ENCODE measurements at regions not wholly inside any gene's neighbourhood (a gene's known extent, or its start where the extent isn't known, plus 50 kb on each side); places are given as distances from the start of the nearest gene placed in this dataset.

DNA sequence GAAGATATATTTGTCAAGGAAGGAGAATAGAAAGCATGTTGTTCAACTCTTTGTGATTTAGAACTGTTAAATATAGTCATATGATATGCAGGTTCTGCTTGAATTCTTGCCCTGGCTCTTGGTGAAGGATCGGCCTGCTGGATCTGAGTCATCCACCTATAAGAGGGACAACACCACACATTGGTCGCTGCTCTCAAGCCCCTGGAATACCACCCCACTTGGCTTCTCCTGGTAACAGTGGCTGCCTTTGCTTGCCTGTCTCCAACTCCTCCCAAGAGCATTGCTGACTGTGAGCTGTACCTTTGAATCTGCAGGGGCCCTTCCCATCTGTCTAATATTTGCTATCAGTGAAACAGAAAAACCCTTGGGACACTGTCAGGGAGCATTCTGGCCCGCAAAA, 78.9 kb upstream of the DGKG start:
- ChIA-PET CTCF (no interaction called here), POLR2A (no interaction called here)
- Histone ChIP-seq H3K27ac (ENCODE audit: insufficient read depth, low read depth, low read length) (no peak overlapping the region), H3K9me1 (replicated peaks; ENCODE audit: control insufficient read depth, extremely low read depth, insufficient read depth, low read length) (no peaks in the 10 kb centered on the region), H3K9me3 (replicated peaks; ENCODE audit: control insufficient read depth, insufficient read depth, low read length) (no peaks in the 10 kb centered on the region), H2AFZ (ENCODE audit: low read depth, low read length) (no peak overlapping the region), H3K4me2 (ENCODE audit: insufficient read depth, low read length) (no peak overlapping the region), H3K9ac (replicated peaks; ENCODE audit: extremely low read depth, insufficient read depth, low read length) (no peak overlapping the region), H3K79me2 (ENCODE audit: control insufficient read depth, insufficient read depth, low read length) (no peaks in the 10 kb centered on the region), H3K4me3 (replicated peaks in 1 of 3; ENCODE audit: insufficient read depth in 1 of 3, low read depth in 1 of 3, low read length in 3 of 3) (no peak overlapping the region), H3K36me3 (ENCODE audit: control insufficient read depth in 2 of 2, extremely low read depth in 1 of 2, insufficient read depth in 2 of 2, low read length in 2 of 2) (no peaks in the 10 kb centered on the region), H3K4me1 (ENCODE audit: control insufficient read depth, extremely low read depth, insufficient read depth, low read length) (no peaks in the 10 kb centered on the region), H4K20me1 (replicated peaks; ENCODE audit: control insufficient read depth, extremely low read depth, insufficient read depth, low read length) (no peaks in the 10 kb centered on the region), H3K27me3 (ENCODE audit: control insufficient read depth in 2 of 2, insufficient read depth in 2 of 2, low read length in 2 of 2) (no peaks in the 10 kb centered on the region)
- intact Hi-C loops (cut with micrococcal nuclease), result no loop called here
- TF ChIP-seq GATA2 (IDR thresholded peaks at IDR 0.05; ENCODE audit: insufficient read depth, insufficient read length, low read depth, low read length) (no peak), EZH2 (IDR thresholded peaks at IDR 0.05; ENCODE audit: borderline replicate concordance, low read depth, low read length, severe bottlenecking) (no peak), JUN (IDR thresholded peaks at IDR 0.05; ENCODE audit: borderline replicate concordance, insufficient read depth, insufficient read length, low read depth) (no peak), MYC (IDR thresholded peaks at IDR 0.05; ENCODE audit: low read depth, low read length) (no peak), FOS (IDR thresholded peaks at IDR 0.05; ENCODE audit: borderline replicate concordance, insufficient read depth, low read length) (no peak), POLR2A (IDR thresholded peaks at IDR 0.05; ENCODE audit: low read depth, low read length) (no peak), POLR2AphosphoS5 (IDR thresholded peaks at IDR 0.05; ENCODE audit: insufficient read depth, low read depth, low read length) (no peak)
- TF ChIP-seq, protein P1, sequence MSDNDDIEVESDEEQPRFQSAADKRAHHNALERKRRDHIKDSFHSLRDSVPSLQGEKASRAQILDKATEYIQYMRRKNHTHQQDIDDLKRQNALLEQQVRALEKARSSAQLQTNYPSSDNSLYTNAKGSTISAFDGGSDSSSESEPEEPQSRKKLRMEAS (IDR thresholded peaks at IDR 0.05; ENCODE audit: insufficient read depth, insufficient read length), result no peak
- TF ChIP-seq, protein P2, sequence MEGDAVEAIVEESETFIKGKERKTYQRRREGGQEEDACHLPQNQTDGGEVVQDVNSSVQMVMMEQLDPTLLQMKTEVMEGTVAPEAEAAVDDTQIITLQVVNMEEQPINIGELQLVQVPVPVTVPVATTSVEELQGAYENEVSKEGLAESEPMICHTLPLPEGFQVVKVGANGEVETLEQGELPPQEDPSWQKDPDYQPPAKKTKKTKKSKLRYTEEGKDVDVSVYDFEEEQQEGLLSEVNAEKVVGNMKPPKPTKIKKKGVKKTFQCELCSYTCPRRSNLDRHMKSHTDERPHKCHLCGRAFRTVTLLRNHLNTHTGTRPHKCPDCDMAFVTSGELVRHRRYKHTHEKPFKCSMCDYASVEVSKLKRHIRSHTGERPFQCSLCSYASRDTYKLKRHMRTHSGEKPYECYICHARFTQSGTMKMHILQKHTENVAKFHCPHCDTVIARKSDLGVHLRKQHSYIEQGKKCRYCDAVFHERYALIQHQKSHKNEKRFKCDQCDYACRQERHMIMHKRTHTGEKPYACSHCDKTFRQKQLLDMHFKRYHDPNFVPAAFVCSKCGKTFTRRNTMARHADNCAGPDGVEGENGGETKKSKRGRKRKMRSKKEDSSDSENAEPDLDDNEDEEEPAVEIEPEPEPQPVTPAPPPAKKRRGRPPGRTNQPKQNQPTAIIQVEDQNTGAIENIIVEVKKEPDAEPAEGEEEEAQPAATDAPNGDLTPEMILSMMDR (IDR thresholded peaks at IDR 0.05; ENCODE audit: extremely low read depth in 1 of 2, insufficient read depth in 1 of 2, low read depth in 1 of 2, low read length in 2 of 2), result no peak
- FAIRE-seq (no peak), DNase-seq (ENCODE audit: low read depth, low spot score) (no peak)
- BruUV-seq (replicated peaks), result no TSS peak
- dilution Hi-C loops (cut with MboI; ENCODE audit: extremely low pct_ligation_motif_present, low sequenced_read_pairs), result no loop called here
